GM12864 (cell line): ENCODE measurements at regions not wholly inside any gene's neighbourhood (a gene's known extent, or its start where the extent isn't known, plus 50 kb on each side); places are given as distances from the start of the nearest gene placed in this dataset.
"Not testable (repeated sequence)": the region's sequence is repeated elsewhere in the genome, so short reads cannot be mapped to it uniquely, and the experiment has no call there.

ENCODE experiments used
- DNase-seq: peaks from one replicate; pipeline ENCODE4 v3.0.0-alpha.2; 2011; ENCODE audit warnings: low read depth
- H3K4me3 ChIP-seq: 2 replicates; pipeline ENCODE4 v1.5.1; 2011; ENCODE audit warnings: mild to moderate bottlenecking, low read depth, low read length, control low read depth
- TF ChIP-seq, protein P1 (sequence below): IDR thresholded peaks from 2 replicates; pipeline ENCODE4 v1.5.1; 2011; ENCODE audit warnings: low read depth, mild to moderate bottlenecking, moderate library complexity, low read length, control low read depth, inconsistent platforms; ENCODE audit errors: missing control alignments

DNA sequence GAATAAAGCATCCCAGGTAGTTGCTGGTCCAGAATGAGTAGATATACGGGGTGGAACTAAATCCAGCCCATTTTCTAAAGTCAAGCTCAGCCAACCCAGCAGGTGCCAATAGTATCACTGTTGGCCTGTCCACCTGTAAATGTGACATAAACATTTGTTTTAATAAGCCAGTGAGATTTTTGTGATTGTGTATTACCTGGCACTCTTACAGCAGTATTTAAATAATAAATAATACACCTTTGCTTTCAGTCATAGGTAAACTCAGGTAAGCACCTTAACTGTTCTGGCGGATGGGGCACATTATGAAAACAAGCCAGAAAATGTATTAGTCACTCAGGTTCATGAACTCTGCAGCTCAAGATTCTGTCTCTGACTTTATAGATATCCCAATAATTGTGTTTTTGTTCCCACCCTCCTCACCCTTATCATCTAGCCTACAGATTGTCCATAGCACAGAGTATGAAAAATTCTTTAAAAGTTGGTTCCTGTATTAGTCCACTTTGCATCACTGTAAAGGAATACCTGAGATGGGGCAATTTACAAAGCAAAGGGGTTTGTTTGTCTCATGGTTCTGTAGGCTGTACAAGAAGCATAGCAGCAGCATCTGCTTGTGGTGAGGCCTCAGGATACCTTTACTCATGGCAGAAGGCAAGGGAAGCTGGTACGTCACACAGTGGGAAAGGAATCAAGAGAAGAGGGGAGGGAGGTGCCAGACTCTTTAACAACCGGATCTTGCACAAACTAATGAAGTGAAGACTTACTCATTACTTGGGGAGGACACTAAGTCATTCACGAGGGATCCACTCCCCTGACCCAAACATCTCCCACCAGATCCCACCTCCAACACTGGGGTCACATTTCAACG lies 73.0 kb upstream of the CYRIA start:
- H3K4me3 ChIP-seq, result no peak overlapping the region
- DNase-seq, result no peak
- TF ChIP-seq, protein P1, sequence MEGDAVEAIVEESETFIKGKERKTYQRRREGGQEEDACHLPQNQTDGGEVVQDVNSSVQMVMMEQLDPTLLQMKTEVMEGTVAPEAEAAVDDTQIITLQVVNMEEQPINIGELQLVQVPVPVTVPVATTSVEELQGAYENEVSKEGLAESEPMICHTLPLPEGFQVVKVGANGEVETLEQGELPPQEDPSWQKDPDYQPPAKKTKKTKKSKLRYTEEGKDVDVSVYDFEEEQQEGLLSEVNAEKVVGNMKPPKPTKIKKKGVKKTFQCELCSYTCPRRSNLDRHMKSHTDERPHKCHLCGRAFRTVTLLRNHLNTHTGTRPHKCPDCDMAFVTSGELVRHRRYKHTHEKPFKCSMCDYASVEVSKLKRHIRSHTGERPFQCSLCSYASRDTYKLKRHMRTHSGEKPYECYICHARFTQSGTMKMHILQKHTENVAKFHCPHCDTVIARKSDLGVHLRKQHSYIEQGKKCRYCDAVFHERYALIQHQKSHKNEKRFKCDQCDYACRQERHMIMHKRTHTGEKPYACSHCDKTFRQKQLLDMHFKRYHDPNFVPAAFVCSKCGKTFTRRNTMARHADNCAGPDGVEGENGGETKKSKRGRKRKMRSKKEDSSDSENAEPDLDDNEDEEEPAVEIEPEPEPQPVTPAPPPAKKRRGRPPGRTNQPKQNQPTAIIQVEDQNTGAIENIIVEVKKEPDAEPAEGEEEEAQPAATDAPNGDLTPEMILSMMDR, result no peak

DNA sequence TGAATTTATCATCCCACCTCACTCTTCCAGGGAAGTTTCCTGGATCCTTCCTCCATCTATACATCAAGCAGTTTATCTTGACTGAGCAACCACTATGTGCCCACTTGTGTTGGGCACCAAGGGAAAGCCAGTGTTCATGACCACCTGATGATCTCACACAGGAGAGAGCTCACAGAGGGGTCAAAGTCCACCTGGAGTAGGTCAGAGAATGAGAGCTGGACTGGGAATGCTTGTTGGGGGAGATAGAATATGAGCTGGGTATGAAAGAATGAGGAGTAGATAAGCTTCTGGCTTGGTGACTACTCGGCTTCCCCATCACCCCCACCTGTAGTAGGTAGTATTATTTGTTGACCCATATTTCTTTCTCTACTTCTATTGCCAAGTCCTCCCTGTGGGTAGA lies 72.2 kb upstream of the CYRIA start:
- DNase-seq, result no peak
- H3K4me3 ChIP-seq, result no peak overlapping the region
- TF ChIP-seq, protein P1, result no peak

DNA sequence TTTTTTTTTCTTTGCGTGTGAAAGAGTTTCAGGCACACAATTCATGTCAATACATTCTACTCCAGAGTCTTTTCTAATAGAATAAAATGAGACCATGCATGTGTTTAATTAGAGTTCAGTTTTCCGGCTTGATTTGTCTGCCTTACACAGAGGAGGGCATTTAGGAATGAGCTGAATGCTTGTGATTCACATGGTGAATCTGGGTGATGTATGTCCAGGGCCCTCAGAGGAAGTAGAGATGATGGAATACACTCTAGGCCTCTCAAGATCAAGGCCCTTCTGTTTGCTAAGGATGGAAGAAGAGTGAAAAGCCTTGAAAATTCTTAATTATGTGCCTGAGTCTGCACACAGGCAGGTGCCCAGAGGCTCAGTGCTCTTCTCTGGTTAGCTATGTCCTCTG lies 71.0 kb upstream of the CYRIA start:
- no peak overlapping the region for H3K4me3 ChIP-seq
- DNase-seq, result no peak
- TF ChIP-seq, protein P1, result no peak

DNA sequence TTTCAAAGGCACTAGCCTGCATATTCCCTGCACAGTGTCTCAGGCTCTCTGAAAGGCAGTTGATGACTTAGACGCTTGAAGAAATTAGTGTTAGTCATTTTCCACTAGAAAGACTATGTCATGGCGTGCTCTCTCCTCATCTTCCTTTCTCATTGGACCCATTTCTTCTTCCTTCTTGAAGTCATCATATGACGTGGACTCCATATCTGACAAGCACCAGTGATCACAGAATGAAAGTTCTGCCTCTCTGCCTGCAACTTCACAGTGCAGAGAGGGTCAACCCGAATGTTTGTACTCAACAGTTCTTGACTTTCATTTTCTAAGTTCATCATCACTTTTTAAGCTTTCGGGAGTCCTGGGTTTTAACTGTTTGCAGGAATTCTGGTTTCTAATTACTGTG lies 63.7 kb upstream of the CYRIA start:
- TF ChIP-seq, protein P1, result no peak
- DNase-seq, result peak; percentile 7
- H3K4me3 ChIP-seq, result no peak overlapping the region

DNA sequence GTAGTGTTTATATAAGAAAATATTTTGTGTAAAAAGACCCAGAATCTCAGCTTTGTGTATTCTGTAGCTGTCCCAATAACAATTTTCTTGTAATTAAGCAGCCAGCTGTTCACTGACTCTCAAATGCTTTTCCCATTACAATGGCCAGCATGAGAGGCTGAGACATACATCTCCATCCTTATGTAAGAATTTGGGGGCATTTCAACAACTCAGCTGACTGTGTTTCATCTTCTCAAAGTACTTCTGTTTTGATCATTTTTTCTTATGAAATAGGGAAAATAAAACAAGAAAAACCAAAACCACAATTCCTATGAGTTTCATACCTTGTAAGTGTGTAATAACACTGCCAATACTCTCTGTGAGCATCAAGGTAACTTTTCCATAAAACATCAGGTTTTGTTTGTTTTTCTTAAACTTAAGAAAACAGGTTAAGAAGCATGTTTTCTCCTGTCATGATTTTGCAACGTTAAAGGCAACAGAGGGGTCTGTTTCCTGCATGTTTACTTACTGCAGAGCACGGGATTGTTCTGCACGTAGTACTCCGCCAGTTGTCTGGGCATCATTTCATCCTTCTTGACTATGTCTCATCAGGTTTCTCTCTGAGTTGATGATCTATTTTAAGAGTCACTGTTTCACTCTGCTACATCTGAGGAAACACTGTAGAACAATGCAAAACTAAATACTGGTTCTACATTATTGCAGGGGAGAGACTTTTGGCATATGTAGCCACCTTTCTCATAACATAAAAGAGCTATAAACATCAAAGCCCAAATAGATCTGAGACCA lies 62.9 kb upstream of the CYRIA start:
- TF ChIP-seq, protein P1, result no peak
- H3K4me3 ChIP-seq, result no peak overlapping the region

DNA sequence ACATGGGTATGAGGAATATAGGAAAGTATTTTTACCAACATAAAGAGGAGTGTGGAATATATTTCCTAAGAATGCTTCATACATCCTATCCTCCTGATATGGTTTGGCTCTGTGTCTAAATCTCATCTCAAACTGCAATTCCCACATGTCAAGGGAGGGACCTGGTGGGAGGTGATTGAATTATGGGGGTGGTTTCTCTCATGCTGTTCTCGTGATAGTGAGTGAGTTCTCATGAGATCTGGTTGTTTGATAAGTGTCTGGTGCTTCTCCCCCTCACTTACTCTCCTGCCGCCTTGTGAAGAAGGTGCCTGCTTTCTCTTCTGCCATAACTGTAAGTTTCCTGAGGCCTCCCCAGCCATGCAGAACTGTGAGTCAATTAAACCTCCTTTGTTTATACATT lies 62.2 kb upstream of the CYRIA start:
- H3K4me3 ChIP-seq, DNase-seq: not testable (repeated sequence)

More for the DNA sequence above, 62.9 kb upstream of the CYRIA start:
- DNase-seq, result no peak

DNA sequence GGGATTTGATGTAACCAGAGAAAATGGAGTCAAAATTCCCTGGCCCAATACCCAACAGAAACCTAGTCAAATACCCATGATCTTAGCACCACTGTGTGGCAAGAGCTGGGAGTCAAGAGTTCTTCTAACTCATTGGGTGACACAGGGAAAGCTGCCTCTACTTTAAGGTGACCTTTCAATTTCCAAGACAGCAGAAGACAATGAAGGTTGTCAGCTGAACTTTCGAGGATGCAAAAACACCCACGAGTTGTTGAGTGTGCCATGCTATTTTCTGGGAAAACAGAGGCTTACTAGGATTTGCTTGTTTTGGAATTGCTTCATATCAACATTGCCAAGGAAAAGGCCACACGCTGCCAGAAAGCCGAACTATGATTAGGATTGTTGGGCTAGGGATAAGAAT lies 61.6 kb upstream of the CYRIA start:
- TF ChIP-seq, protein P1, result peak; percentile 18
- DNase-seq, result no peak
- no peak overlapping the region for H3K4me3 ChIP-seq
